ENCODE measurements at regions not wholly inside any gene's neighbourhood (a gene's known extent, or its start where the extent isn't known, plus 50 kb on each side); places are given as distances from the start of the nearest gene placed in this dataset.

DNA sequence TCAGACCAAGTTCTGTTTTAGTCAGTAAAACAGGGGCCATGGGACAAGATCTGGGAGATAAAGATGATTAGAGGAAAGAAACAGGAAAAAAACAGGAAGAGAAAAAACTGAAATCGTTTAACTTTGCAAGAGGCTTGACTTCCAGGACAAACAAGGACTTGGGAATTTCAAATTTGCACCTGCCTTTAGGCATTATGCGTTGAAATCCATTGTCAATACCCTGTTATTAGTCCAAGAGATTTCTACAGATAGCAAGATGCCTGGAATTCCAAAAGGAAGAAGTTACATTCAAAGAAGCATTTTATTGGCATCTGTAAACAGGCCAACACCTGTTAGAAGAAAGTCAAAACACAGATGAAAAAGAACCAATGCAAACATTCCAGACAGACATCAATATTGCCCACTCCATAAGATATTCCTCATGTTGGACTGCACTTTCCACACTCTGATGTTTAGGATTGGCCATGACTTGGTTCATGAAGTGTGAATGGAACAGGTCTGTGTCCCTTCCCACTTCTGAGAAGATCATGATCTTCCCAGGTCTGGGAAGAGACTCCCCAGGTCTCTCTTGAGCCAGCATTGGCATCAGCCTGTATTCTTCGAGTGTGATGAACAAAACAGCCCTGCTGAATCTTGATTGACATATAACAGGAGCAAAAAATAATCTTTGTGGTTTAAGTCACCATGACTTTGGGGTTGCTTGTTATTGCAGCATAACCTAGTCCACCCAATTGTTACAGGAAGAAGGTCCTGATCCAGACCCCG lies 181.4 kb upstream of the FN1 start (continued):
- TF ChIP-seq NCOR1 (IDR thresholded peaks at IDR 0.05; ENCODE audit: borderline replicate concordance, low read length), result peak; percentile 72; the same call in 1 of the 2 replicates
- TF ChIP-seq SUZ12 (IDR thresholded peaks at IDR 0.05; ENCODE audit: low read depth, low read length), result no peak
- 0 out of 2 replicates have a peak, but pooled peaks have one; percentile 41 for TF ChIP-seq ZBTB42 (CRISPR knock-in tag; IDR thresholded peaks at IDR 0.05)
- TF ChIP-seq, protein P1, sequence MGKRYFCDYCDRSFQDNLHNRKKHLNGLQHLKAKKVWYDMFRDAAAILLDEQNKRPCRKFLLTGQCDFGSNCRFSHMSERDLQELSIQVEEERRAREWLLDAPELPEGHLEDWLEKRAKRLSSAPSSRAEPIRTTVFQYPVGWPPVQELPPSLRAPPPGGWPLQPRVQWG (CRISPR knock-in tag; IDR thresholded peaks at IDR 0.05; ENCODE audit: borderline replicate concordance, low read depth), result no peak
- TF ChIP-seq FOXK2 (IDR thresholded peaks at IDR 0.05), result peak; percentile 87; the same call in 1 of the 2 replicates
- TF ChIP-seq, protein P2, sequence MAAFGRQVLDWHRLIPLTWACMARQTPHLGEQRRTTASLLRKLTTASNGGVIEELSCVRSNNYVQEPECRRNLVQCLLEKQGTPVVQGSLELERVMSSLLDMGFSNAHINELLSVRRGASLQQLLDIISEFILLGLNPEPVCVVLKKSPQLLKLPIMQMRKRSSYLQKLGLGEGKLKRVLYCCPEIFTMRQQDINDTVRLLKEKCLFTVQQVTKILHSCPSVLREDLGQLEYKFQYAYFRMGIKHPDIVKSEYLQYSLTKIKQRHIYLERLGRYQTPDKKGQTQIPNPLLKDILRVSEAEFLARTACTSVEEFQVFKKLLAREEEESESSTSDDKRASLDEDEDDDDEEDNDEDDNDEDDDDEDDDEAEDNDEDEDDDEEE (CRISPR knock-in tag; IDR thresholded peaks at IDR 0.05), result no peak
- no peak for TF ChIP-seq SP4 (CRISPR knock-in tag; IDR thresholded peaks at IDR 0.05)
- peak; percentile 100; the same call in 1 of the 2 replicates for TF ChIP-seq FOXJ3 (CRISPR knock-in tag; IDR thresholded peaks at IDR 0.05; ENCODE audit: borderline replicate concordance)
- TF ChIP-seq ZNF382 (CRISPR knock-in tag; IDR thresholded peaks at IDR 0.05; ENCODE audit: borderline replicate concordance), result no peak
- TF ChIP-seq ZSCAN31 (CRISPR knock-in tag; IDR thresholded peaks at IDR 0.05; ENCODE audit: low read depth), result peak; percentile 55; the same call in 1 of the 2 replicates
- 0 out of 2 replicates have a peak, but pooled peaks have one; percentile 50 for TF ChIP-seq ISX (CRISPR knock-in tag; conservative IDR thresholded peaks at IDR 0.05)
- TF ChIP-seq ARHGAP35 (CRISPR knock-in tag; IDR thresholded peaks at IDR 0.05; ENCODE audit: borderline replicate concordance), result no peak
- TF ChIP-seq MIXL1 (CRISPR knock-in tag; IDR thresholded peaks at IDR 0.05), result peak; percentile 96
- TF ChIP-seq PHF8 (CRISPR knock-in tag; IDR thresholded peaks at IDR 0.05), result 0 out of 2 replicates have a peak, but pooled peaks have one; percentile 32
- TF ChIP-seq ZNF607 (CRISPR knock-in tag; IDR thresholded peaks at IDR 0.05; ENCODE audit: borderline replicate concordance), result no peak
- no peak for TF ChIP-seq ZNF253 (CRISPR knock-in tag; IDR thresholded peaks at IDR 0.05; ENCODE audit: borderline replicate concordance)
- TF ChIP-seq ZNF724P (CRISPR knock-in tag; IDR thresholded peaks at IDR 0.05; ENCODE audit: borderline replicate concordance), result peak; percentile 66; the same call in 1 of the 2 replicates
- no peak for TF ChIP-seq ZNF34 (CRISPR knock-in tag; IDR thresholded peaks at IDR 0.05; ENCODE audit: borderline replicate concordance)
- TF ChIP-seq, protein P3, sequence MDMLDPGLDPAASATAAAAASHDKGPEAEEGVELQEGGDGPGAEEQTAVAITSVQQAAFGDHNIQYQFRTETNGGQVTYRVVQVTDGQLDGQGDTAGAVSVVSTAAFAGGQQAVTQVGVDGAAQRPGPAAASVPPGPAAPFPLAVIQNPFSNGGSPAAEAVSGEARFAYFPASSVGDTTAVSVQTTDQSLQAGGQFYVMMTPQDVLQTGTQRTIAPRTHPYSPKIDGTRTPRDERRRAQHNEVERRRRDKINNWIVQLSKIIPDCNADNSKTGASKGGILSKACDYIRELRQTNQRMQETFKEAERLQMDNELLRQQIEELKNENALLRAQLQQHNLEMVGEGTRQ (IDR thresholded peaks at IDR 0.05; ENCODE audit: low read depth, low read length), result no peak
- TF ChIP-seq, protein P3 (CRISPR knock-in tag; IDR thresholded peaks at IDR 0.05; ENCODE audit: borderline replicate concordance), result no peak
- no peak for TF ChIP-seq ZNF674 (CRISPR knock-in tag; IDR thresholded peaks at IDR 0.05; ENCODE audit: low read depth)
- TF ChIP-seq MAFF (IDR thresholded peaks at IDR 0.05; ENCODE audit: low read depth, low read length), result no peak
- TF ChIP-seq RNF2 (conservative IDR thresholded peaks at IDR 0.05; ENCODE audit: low read depth), result no peak
- TF ChIP-seq AHR (CRISPR knock-in tag; IDR thresholded peaks at IDR 0.05), result no peak
- TF ChIP-seq ZBTB21 (CRISPR knock-in tag; IDR thresholded peaks at IDR 0.05), result no peak
- 0 out of 2 replicates have a peak, but pooled peaks have one; percentile 47 for TF ChIP-seq ZNF616 (CRISPR knock-in tag; IDR thresholded peaks at IDR 0.05; ENCODE audit: low read depth)
- peak; percentile 43; the same call in 1 of the 2 replicates for TF ChIP-seq ZNF747 (CRISPR knock-in tag; IDR thresholded peaks at IDR 0.05; ENCODE audit: borderline replicate concordance)
- TF ChIP-seq, protein P4, sequence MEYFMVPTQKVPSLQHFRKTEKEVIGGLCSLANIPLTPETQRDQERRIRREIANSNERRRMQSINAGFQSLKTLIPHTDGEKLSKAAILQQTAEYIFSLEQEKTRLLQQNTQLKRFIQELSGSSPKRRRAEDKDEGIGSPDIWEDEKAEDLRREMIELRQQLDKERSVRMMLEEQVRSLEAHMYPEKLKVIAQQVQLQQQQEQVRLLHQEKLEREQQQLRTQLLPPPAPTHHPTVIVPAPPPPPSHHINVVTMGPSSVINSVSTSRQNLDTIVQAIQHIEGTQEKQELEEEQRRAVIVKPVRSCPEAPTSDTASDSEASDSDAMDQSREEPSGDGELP (IDR thresholded peaks at IDR 0.05; ENCODE audit: borderline replicate concordance, low read depth), result peak; percentile 95

Data from HepG2 (cell line).